ENCODE measurements at regions not wholly inside any gene's neighbourhood (a gene's known extent, or its start where the extent isn't known, plus 50 kb on each side); places are given as distances from the start of the nearest gene placed in this dataset.

GRCh38 chr19:30091456-30091855, 149.4 kb downstream of the URI1 start:
- Histone ChIP-seq H3K9me3 (replicated peaks; ENCODE audit: insufficient read depth, low read length) (no peaks in the 10 kb centered on the region), H3K27me3 (replicated peaks; ENCODE audit: insufficient read depth, low read length) (peaks cover 67% of the 10 kb centered on the region), H3K79me2 (ENCODE audit: low read length) (no peaks in the 10 kb centered on the region), H3K9me2 (replicated peaks; ENCODE audit: insufficient read depth, low read length) (no peaks in the 10 kb centered on the region), H3K27ac (ENCODE audit: low read length) (no peak overlapping the region), H3K4me3 (ENCODE audit: low read length) (no peak overlapping the region), H4K20me1 (ENCODE audit: insufficient read depth, low read length) (no peaks in the 10 kb centered on the region), H3F3A (ENCODE audit: insufficient read depth, low read length) (no peaks in the 10 kb centered on the region), H2AFZ (ENCODE audit: low read length) (no peak overlapping the region), H3K9ac (ENCODE audit: low read length) (no peak overlapping the region), H3K36me3 (replicated peaks; ENCODE audit: insufficient read depth, low read length) (no peaks in the 10 kb centered on the region), H3K4me1 (ENCODE audit: low read length) (no peaks in the 10 kb centered on the region), H3K4me2 (ENCODE audit: low read depth, low read length) (no peak overlapping the region)
- TF ChIP-seq EZH2 (optimal IDR thresholded peaks at IDR 0.05; ENCODE audit: low read depth, low read length) (no peak), EZH2phosphoT487 (IDR thresholded peaks at IDR 0.05; ENCODE audit: low read length) (no peak), CTCF (IDR thresholded peaks at IDR 0.05; ENCODE audit: low read length) (no peak)
- no peak for DNase-seq

GRCh38 chr19:30091856-30092255, 149.8 kb downstream of the URI1 start:
- H3K79me2 ChIP-seq (ENCODE audit: low read length) = no peaks in the 10 kb centered on the region
- TF ChIP-seq CTCF (IDR thresholded peaks at IDR 0.05; ENCODE audit: low read length) (no peak), EZH2phosphoT487 (IDR thresholded peaks at IDR 0.05; ENCODE audit: low read length) (no peak), EZH2 (optimal IDR thresholded peaks at IDR 0.05; ENCODE audit: low read depth, low read length) (no peak)
- H3F3A ChIP-seq (ENCODE audit: insufficient read depth, low read length) = no peaks in the 10 kb centered on the region
- no peaks in the 10 kb centered on the region for H3K4me1 ChIP-seq (ENCODE audit: low read length)
- no peak for DNase-seq
- no peak overlapping the region for H3K27ac ChIP-seq (ENCODE audit: low read length)
- H3K36me3 ChIP-seq (replicated peaks; ENCODE audit: insufficient read depth, low read length) = no peaks in the 10 kb centered on the region
- H3K9me2 ChIP-seq (replicated peaks; ENCODE audit: insufficient read depth, low read length) = no peaks in the 10 kb centered on the region
- no peaks in the 10 kb centered on the region for H3K9me3 ChIP-seq (replicated peaks; ENCODE audit: insufficient read depth, low read length)
- H2AFZ ChIP-seq (ENCODE audit: low read length) = no peak overlapping the region
- no peaks in the 10 kb centered on the region for H4K20me1 ChIP-seq (ENCODE audit: insufficient read depth, low read length)
- H3K4me2 ChIP-seq (ENCODE audit: low read depth, low read length) = no peak overlapping the region
- no peak overlapping the region for H3K4me3 ChIP-seq (ENCODE audit: low read length)
- H3K9ac ChIP-seq (ENCODE audit: low read length) = no peak overlapping the region
- H3K27me3 ChIP-seq (replicated peaks; ENCODE audit: insufficient read depth, low read length) = peaks cover 67% of the 10 kb centered on the region

- Histone ChIP-seq H3K9me3 (replicated peaks; ENCODE audit: insufficient read depth, low read length) (no peaks in the 10 kb centered on the region), H3K27ac (ENCODE audit: low read length) (no peak overlapping the region), H3K9ac (ENCODE audit: low read length) (no peak overlapping the region), H3K79me2 (ENCODE audit: low read length) (no peaks in the 10 kb centered on the region), H3K4me2 (ENCODE audit: low read depth, low read length) (no peak overlapping the region), H3K27me3 (replicated peaks; ENCODE audit: insufficient read depth, low read length) (peaks cover 63% of the 10 kb centered on the region), H3K4me1 (ENCODE audit: low read length) (no peaks in the 10 kb centered on the region), H3K9me2 (replicated peaks; ENCODE audit: insufficient read depth, low read length) (no peaks in the 10 kb centered on the region), H3K36me3 (replicated peaks; ENCODE audit: insufficient read depth, low read length) (no peaks in the 10 kb centered on the region), H3K4me3 (ENCODE audit: low read length) (no peak overlapping the region), H4K20me1 (ENCODE audit: insufficient read depth, low read length) (no peaks in the 10 kb centered on the region), H3F3A (ENCODE audit: insufficient read depth, low read length) (no peaks in the 10 kb centered on the region), H2AFZ (ENCODE audit: low read length) (no peak overlapping the region)
- DNase-seq = no peak
- TF ChIP-seq CTCF (IDR thresholded peaks at IDR 0.05; ENCODE audit: low read length) = no peak
- no peak for TF ChIP-seq EZH2phosphoT487 (IDR thresholded peaks at IDR 0.05; ENCODE audit: low read length)
- no peak for TF ChIP-seq EZH2 (optimal IDR thresholded peaks at IDR 0.05; ENCODE audit: low read depth, low read length)
These were observed 150.9 kb downstream of the URI1 start for GRCh38 chr19:30092721-30093569.

Data from MM.1S (cell line).